A549 (cell line): ENCODE measurements at regions not wholly inside any gene's neighbourhood (a gene's known extent, or its start where the extent isn't known, plus 50 kb on each side); places are given as distances from the start of the nearest gene placed in this dataset.

Experiments used
- ATAC-seq, 2 experiments: fragments of 200-7000 bp in 1 of 2; fragments of >200 bp in 1 of 2; cut with Nextera tagmentation in 1 of 2; cut with Tn5 transposase in 1 of 2; 3 replicates each; pipeline versions ENCODE4 v1.8.0 to v1.9.1; 2018 to 2020; ENCODE audit warnings: mild to moderate bottlenecking in 1 of 2, moderate library complexity in 1 of 2
- CTCF ChIA-PET: fragments of 300-600 bp; sonication (Branson Sonifier 250); formaldehyde crosslinking; extraction: SDS; loops from one replicate; lab custom pipeline; 2021; ENCODE audit warnings: antibody characterized with exemption, inconsistent platforms; lab: Yijun Ruan, JAX
- POLR2A ChIA-PET: fragments of 350-600 bp; formaldehyde crosslinking; extraction: SDS; loops from one replicate; lab custom pipeline; 2021; ENCODE audit warnings: antibody characterized with exemption, inconsistent platforms; lab: Yijun Ruan, JAX
- DNase-seq, 2 experiments: peaks; one replicate each; pipeline versions ENCODE4 v3.0.0 to v3.0.0-alpha.2; 2011 to 2016; ENCODE audit warnings: low read depth in 1 of 2, low spot score in 1 of 2
- FAIRE-seq: peaks from 2 replicates; lab custom pipeline; 2011; peaks lifted over from hg19 to GRCh38; lab: Jason Lieb, UNC
- H3K27ac ChIP-seq, 2 experiments: fragments of >200 bp; sonication (Bioruptor Twin); formaldehyde crosslinking; 3 replicates each; pipeline ENCODE4 v1.5.1; 2016 to 2017
- H3K4me1 ChIP-seq: fragments of >200 bp; sonication (Bioruptor Twin); formaldehyde crosslinking; 3 replicates; pipeline ENCODE4 v1.6.1; 2016
- H3K4me2 ChIP-seq: fragments of >200 bp; sonication (Bioruptor Twin); formaldehyde crosslinking; 3 replicates; pipeline ENCODE4 v1.6.1; 2016
- H3K4me3 ChIP-seq: fragments of >200 bp; sonication (Bioruptor Twin); formaldehyde crosslinking; 3 replicates; pipeline ENCODE4 v1.5.1; 2016
- H3K9me3 ChIP-seq: fragments of >200 bp; sonication (Bioruptor Twin); formaldehyde crosslinking; 3 replicates; pipeline ENCODE4 v1.6.1; 2016
- BHLHE40 ChIP-seq: IDR thresholded peaks from 2 replicates; pipeline ENCODE4 v1.6.1; 2012; ENCODE audit warnings: low read depth, low read length, inconsistent platforms
- CBX2 ChIP-seq: fragments of 200-600 bp; sonication (generic); IDR thresholded peaks from 2 replicates; pipeline ENCODE4 v1.6.1; 2016; ENCODE audit warnings: low read depth, mild to moderate bottlenecking, borderline replicate concordance
- EHF ChIP-seq: fragments of 250-450 bp; sonication (Bioruptor Pico); IDR thresholded peaks from 2 replicates; pipeline ENCODE4 v1.5.0; 2020; ENCODE audit warnings: mild to moderate bottlenecking
- EP300 ChIP-seq, 2 experiments: fragments of >200 bp; sonication (Bioruptor Twin); formaldehyde crosslinking; IDR thresholded peaks; 2 replicates in 1 of 2; 3 replicates in 1 of 2; pipeline ENCODE4 v1.6.1; 2016 to 2017
- ESRRA ChIP-seq: fragments of 150-350 bp; IDR thresholded peaks from 2 replicates; pipeline ENCODE4 v1.6.1; 2014; ENCODE audit warnings: mild to moderate bottlenecking, low read length, borderline replicate concordance
- FOSL2 ChIP-seq, 2 experiments: fragments of 450-650 bp in 1 of 2; fragments of >200 bp in 1 of 2; sonication (Bioruptor Twin) in 1 of 2; formaldehyde crosslinking; IDR thresholded peaks; 2 replicates each; pipeline versions ENCODE4 v1.5.0 to v1.6.1; 2016 to 2020; ENCODE audit warnings: mild to moderate bottlenecking in 1 of 2, moderate library complexity in 1 of 2
- GATA3 ChIP-seq: IDR thresholded peaks from 2 replicates; pipeline ENCODE4 v1.6.1; 2012; ENCODE audit warnings: borderline replicate concordance
- HDAC2 ChIP-seq: fragments of 200-600 bp; sonication (generic); IDR thresholded peaks from 2 replicates; pipeline ENCODE4 v1.6.1; 2016
- HOXA7 ChIP-seq: fragments of 250-450 bp; sonication (Bioruptor Pico); IDR thresholded peaks from 2 replicates; pipeline ENCODE4 v1.5.0; 2020; ENCODE audit warnings: mild to moderate bottlenecking, moderate library complexity
- HOXB5 ChIP-seq: fragments of 250-450 bp; sonication (Bioruptor Pico); IDR thresholded peaks from 2 replicates; pipeline ENCODE4 v1.5.0; 2020; ENCODE audit warnings: mild to moderate bottlenecking, moderate library complexity
- JUN ChIP-seq, 2 experiments: fragments of >200 bp; sonication (Bioruptor Twin); formaldehyde crosslinking; IDR thresholded peaks; 2 replicates in 1 of 2; 3 replicates in 1 of 2; pipeline ENCODE4 v1.6.1; 2016 to 2017
- JUNB ChIP-seq: fragments of >200 bp; sonication (Bioruptor Twin); formaldehyde crosslinking; IDR thresholded peaks from 2 replicates; pipeline ENCODE4 v1.6.1; 2016
- KDM1A ChIP-seq: fragments of 200-600 bp; sonication (generic); IDR thresholded peaks from 2 replicates; pipeline ENCODE4 v1.6.1; 2016; ENCODE audit warnings: low read depth, mild to moderate bottlenecking
- MAFK ChIP-seq: fragments of 450-650 bp; IDR thresholded peaks from 2 replicates; pipeline ENCODE4 v1.6.1; 2014; ENCODE audit not compliant: partially characterized antibody
- MAZ ChIP-seq: fragments of 150-350 bp; IDR thresholded peaks from 2 replicates; pipeline ENCODE4 v1.6.1; 2014; ENCODE audit warnings: antibody characterized with exemption, low read depth, low read length, borderline replicate concordance
- NFE2L2 ChIP-seq: fragments of 150-350 bp; conservative IDR thresholded peaks from 2 replicates; pipeline ENCODE4 v1.6.1; 2014; ENCODE audit warnings: low read length
- NPAS2 ChIP-seq: fragments of 250-450 bp; sonication (Bioruptor Pico); IDR thresholded peaks from 2 replicates; pipeline ENCODE4 v1.8.0; 2022; ENCODE audit warnings: mild to moderate bottlenecking, moderate library complexity, borderline replicate concordance
- NR3C1 ChIP-seq: fragments of >200 bp; sonication (Bioruptor Twin); formaldehyde crosslinking; IDR thresholded peaks from 3 replicates; pipeline ENCODE4 v1.6.1; 2017
- POLR2AphosphoS2 ChIP-seq: conservative IDR thresholded peaks from 2 replicates; pipeline ENCODE4 v1.6.1; 2012; ENCODE audit warnings: low read length, improper control_type of control experiment, inconsistent platforms
- RCOR1 ChIP-seq: fragments of 150-350 bp; IDR thresholded peaks from 2 replicates; pipeline ENCODE4 v1.6.1; 2014; ENCODE audit warnings: antibody characterized with exemption, low read length, low read depth
- RFX5 ChIP-seq: fragments of 450-650 bp; IDR thresholded peaks from 2 replicates; pipeline ENCODE4 v1.7.1; 2014; ENCODE audit warnings: antibody characterized with exemption, mild to moderate bottlenecking, moderate library complexity
- RNF2 ChIP-seq: fragments of 200-600 bp; sonication (generic); IDR thresholded peaks from 2 replicates; pipeline ENCODE4 v1.6.1; 2016; ENCODE audit warnings: low read depth, mild to moderate bottlenecking, antibody characterized with exemption, moderate library complexity, borderline replicate concordance
- SMC3 ChIP-seq: fragments of >200 bp; sonication (Bioruptor Twin); formaldehyde crosslinking; IDR thresholded peaks from 3 replicates; pipeline ENCODE4 v1.6.1; 2018; ENCODE audit warnings: inconsistent platforms
- TFCP2L1 ChIP-seq: fragments of 250-450 bp; sonication (Bioruptor Pico); IDR thresholded peaks from 2 replicates; pipeline ENCODE4 v1.5.0; 2021; ENCODE audit warnings: mild to moderate bottlenecking
- ZC3H11A ChIP-seq: fragments of 450-650 bp; IDR thresholded peaks from 2 replicates; pipeline ENCODE4 v1.6.1; 2014; ENCODE audit warnings: antibody characterized with exemption, mild to moderate bottlenecking
- ZFP36 ChIP-seq: fragments of 450-650 bp; IDR thresholded peaks from 2 replicates; pipeline ENCODE4 v1.6.1; 2014; ENCODE audit warnings: borderline replicate concordance; ENCODE audit not compliant: partially characterized antibody
- ZSCAN20 ChIP-seq: fragments of 250-450 bp; sonication (Bioruptor Pico); IDR thresholded peaks from 2 replicates; pipeline ENCODE4 v1.8.0; 2022; ENCODE audit warnings: mild to moderate bottlenecking, moderate library complexity
- WGBS: methylation state at CpG from one replicate; pipeline ENCODE4 v1.1.6; 2017; ENCODE audit errors: missing lambda C conversion rate; 5-methylcytosine and 5-hydroxymethylcytosine counted together
- TF ChIP-seq, protein P1 (sequence below): fragments of 150-350 bp; IDR thresholded peaks from 2 replicates; pipeline ENCODE4 v1.6.1; 2014; ENCODE audit warnings: low read depth, mild to moderate bottlenecking, low read length
- TF ChIP-seq, protein P2 (sequence below): IDR thresholded peaks from 2 replicates; pipeline ENCODE4 v1.6.1; 2012
- TF ChIP-seq, protein P3 (sequence below): fragments of >200 bp; sonication (Bioruptor Twin); formaldehyde crosslinking; IDR thresholded peaks from 3 replicates; pipeline ENCODE4 v1.6.1; 2016
- TF ChIP-seq, protein P4 (sequence below): fragments of 450-650 bp; IDR thresholded peaks from 2 replicates; pipeline ENCODE4 v1.6.1; 2014; ENCODE audit warnings: antibody characterized with exemption

DNA sequence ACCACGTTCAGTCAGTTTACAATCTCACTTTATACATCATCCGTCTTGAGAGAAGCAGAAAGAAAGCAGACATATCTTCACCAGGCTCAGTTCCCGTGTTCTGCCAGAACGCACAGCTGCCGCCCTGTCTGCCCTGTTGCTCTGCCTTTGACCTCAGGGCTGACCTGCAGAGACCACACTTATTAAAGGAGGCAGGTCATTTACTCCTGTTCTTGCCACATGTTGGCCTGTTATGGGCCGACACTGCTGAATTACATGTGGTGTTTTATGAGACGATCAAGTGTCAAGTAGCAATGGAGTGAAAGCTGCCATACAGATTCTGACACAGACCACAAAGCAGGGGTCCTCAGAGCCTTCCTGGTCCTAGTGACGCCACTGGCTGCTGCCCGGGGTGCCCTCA is 232.2 kb downstream of the TTC32 start:
- H3K9me3 ChIP-seq = no peaks in the 10 kb centered on the region
- H3K27ac ChIP-seq = peak overlapping the region in 1 of 2 experiments; percentile 8; a peak in 1 of 6 replicates
- DNase-seq (no peak), ATAC-seq (no peak), FAIRE-seq (no peak)
- ChIA-PET POLR2A (no interaction called here), CTCF (interaction anchor here (1.0 to 1.1 kb wide), 2 partner anchors 11 to 300 kb away, joined by 3 read pairs; no protein-coding TSS in a partner anchor)
- H3K4me2 ChIP-seq = no peak overlapping the region
- peaks cover 35% of the 10 kb centered on the region for H3K4me1 ChIP-seq
- WGBS = 86% methylated on average over 9 of the region's 9 CpGs
- no peak overlapping the region for H3K4me3 ChIP-seq
- no peak for TF ChIP-seq EHF (CRISPR knock-in tag)
- no peak for TF ChIP-seq ESRRA
- TF ChIP-seq POLR2AphosphoS2 = no peak
- TF ChIP-seq, protein P1, sequence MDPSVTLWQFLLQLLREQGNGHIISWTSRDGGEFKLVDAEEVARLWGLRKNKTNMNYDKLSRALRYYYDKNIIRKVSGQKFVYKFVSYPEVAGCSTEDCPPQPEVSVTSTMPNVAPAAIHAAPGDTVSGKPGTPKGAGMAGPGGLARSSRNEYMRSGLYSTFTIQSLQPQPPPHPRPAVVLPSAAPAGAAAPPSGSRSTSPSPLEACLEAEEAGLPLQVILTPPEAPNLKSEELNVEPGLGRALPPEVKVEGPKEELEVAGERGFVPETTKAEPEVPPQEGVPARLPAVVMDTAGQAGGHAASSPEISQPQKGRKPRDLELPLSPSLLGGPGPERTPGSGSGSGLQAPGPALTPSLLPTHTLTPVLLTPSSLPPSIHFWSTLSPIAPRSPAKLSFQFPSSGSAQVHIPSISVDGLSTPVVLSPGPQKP = no peak
- TF ChIP-seq, protein P2, sequence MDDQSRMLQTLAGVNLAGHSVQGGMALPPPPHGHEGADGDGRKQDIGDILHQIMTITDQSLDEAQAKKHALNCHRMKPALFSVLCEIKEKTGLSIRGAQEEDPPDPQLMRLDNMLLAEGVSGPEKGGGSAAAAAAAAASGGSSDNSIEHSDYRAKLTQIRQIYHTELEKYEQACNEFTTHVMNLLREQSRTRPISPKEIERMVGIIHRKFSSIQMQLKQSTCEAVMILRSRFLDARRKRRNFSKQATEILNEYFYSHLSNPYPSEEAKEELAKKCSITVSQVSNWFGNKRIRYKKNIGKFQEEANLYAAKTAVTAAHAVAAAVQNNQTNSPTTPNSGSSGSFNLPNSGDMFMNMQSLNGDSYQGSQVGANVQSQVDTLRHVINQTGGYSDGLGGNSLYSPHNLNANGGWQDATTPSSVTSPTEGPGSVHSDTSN = no peak
- no peak for TF ChIP-seq RFX5
- TF ChIP-seq, protein P3, sequence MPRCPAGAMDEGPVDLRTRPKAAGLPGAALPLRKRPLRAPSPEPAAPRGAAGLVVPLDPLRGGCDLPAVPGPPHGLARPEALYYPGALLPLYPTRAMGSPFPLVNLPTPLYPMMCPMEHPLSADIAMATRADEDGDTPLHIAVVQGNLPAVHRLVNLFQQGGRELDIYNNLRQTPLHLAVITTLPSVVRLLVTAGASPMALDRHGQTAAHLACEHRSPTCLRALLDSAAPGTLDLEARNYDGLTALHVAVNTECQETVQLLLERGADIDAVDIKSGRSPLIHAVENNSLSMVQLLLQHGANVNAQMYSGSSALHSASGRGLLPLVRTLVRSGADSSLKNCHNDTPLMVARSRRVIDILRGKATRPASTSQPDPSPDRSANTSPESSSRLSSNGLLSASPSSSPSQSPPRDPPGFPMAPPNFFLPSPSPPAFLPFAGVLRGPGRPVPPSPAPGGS = no peak
- TF ChIP-seq ZC3H11A = no peak
- TF ChIP-seq NPAS2 (CRISPR knock-in tag) = no peak
- TF ChIP-seq RNF2 = no peak
- no peak for TF ChIP-seq JUN (IDR thresholded peaks at IDR 0.05)
- TF ChIP-seq HDAC2 = no peak
- no peak for TF ChIP-seq GATA3
- TF ChIP-seq JUNB = no peak
- TF ChIP-seq NR3C1 = no peak
- no peak for TF ChIP-seq EP300 (IDR thresholded peaks at IDR 0.05)
- no peak for TF ChIP-seq BHLHE40
- no peak for TF ChIP-seq TFCP2L1 (CRISPR knock-in tag)
- no peak for TF ChIP-seq CBX2
- TF ChIP-seq ZFP36 = no peak

DNA sequence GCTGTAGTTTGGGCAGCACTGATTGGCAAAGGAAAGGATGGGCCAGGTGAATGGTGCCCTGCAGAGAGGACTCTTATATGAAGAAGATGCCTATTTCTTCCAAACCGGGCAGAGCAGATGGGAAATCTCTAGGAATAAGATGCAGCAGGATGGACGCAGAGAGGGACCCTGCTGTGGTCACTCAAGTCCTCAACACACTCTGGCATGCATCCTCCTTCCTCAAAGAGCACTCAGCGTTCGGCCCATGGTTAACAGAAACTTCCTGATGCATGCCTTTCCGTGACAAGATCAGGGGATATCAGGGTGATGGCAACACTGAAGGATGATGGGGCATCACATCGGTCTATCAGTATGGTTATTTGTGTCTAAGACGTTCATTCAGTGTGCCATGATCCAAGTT is 232.7 kb downstream of the TTC32 start:
- no peak for DNase-seq
- TF ChIP-seq SMC3 (no peak), FOSL2 (IDR thresholded peaks at IDR 0.05) (no peak), FOSL2 (CRISPR knock-in tag; IDR thresholded peaks at IDR 0.05) (no peak), HOXA7 (CRISPR knock-in tag) (no peak), GATA3 (no peak), JUNB (no peak), MAZ (no peak), NPAS2 (CRISPR knock-in tag) (no peak), POLR2AphosphoS2 (no peak), NFE2L2 (no peak), HOXB5 (CRISPR knock-in tag) (no peak), RCOR1 (no peak), ZSCAN20 (no peak), KDM1A (no peak), MAFK (no peak)
- TF ChIP-seq, protein P1 = no peak
- TF ChIP-seq, protein P4, sequence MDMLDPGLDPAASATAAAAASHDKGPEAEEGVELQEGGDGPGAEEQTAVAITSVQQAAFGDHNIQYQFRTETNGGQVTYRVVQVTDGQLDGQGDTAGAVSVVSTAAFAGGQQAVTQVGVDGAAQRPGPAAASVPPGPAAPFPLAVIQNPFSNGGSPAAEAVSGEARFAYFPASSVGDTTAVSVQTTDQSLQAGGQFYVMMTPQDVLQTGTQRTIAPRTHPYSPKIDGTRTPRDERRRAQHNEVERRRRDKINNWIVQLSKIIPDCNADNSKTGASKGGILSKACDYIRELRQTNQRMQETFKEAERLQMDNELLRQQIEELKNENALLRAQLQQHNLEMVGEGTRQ = no peak
- TF ChIP-seq, all 56 proteins: peak for 0
- ATAC-seq (no peak), FAIRE-seq (no peak)
- peaks cover 34% of the 10 kb centered on the region for H3K4me1 ChIP-seq
- WGBS = 80% methylated on average over 7 of the region's 7 CpGs
- no peak overlapping the region for H3K4me2 ChIP-seq
- no peak overlapping the region for H3K4me3 ChIP-seq
- H3K9me3 ChIP-seq = no peaks in the 10 kb centered on the region
- ChIA-PET CTCF (interaction anchor here (0.6 to 1.1 kb wide), 3 partner anchors 10 to 300 kb away, joined by 3 read pairs; no protein-coding TSS in a partner anchor), POLR2A (no interaction called here)
- H3K27ac ChIP-seq = no peak overlapping the region; a peak in 1 of 6 replicates
